Breast epithelium (tissue), 4 donors: ENCODE measurements at regions not wholly inside any gene's neighbourhood (a gene's known extent, or its start where the extent isn't known, plus 50 kb on each side); places are given as distances from the start of the nearest gene placed in this dataset.

ENCODE experiments used
- DNase-seq, 2 donors: peaks; one replicate each; pipeline ENCODE4 v3.0.0-alpha.2; 2019; ENCODE audit warnings: low spot score in 2 of 2
- H3K27ac ChIP-seq, 2 donors: fragments of 200-600 bp; sonication (generic) in 1 of 2; one replicate each; pipeline ENCODE4 v1.5.1; 2016 to 2019; ENCODE audit warnings: mild to moderate bottlenecking in 1 of 2
- H3K27me3 ChIP-seq, 2 donors: fragments of 200-600 bp; sonication (generic) in 1 of 2; one replicate each; pipeline versions ENCODE4 v1.5.1 to v1.6.0; 2017 to 2019; ENCODE audit warnings: control low read depth in 1 of 2, mild to moderate bottlenecking in 1 of 2
- H3K36me3 ChIP-seq: fragments of 200-600 bp; one replicate; pipeline ENCODE4 v1.5.1; 2019
- H3K4me1 ChIP-seq, 2 donors: fragments of 200-600 bp; sonication (generic); one replicate each; pipeline ENCODE4 v1.5.1; 2016 to 2019; ENCODE audit warnings: control low read depth in 1 of 2
- H3K4me3 ChIP-seq, 3 donors: fragments of 200-600 bp; sonication (generic); 1 replicate in 2 of 3; 2 replicates in 1 of 3; pipeline ENCODE4 v1.5.1; 2016 to 2019; ENCODE audit warnings: mild to moderate bottlenecking in 3 of 3, moderate library complexity in 2 of 3
- H3K9me3 ChIP-seq, 2 donors: fragments of 200-600 bp; sonication (generic) in 1 of 2; one replicate each; pipeline ENCODE4 v1.5.1; 2016 to 2019; ENCODE audit warnings: control low read depth in 1 of 2
- CTCF ChIP-seq, 3 donors: fragments of 450-650 bp; IDR thresholded peaks; one replicate each; pipeline ENCODE4 v1.5.1; 2016 to 2017; ENCODE audit warnings: antibody characterized with exemption in 3 of 3, mild to moderate bottlenecking in 3 of 3, moderate library complexity in 3 of 3
- POLR2A ChIP-seq: fragments of 450-650 bp; IDR thresholded peaks from one replicate; pipeline ENCODE4 v1.6.1; 2016; ENCODE audit warnings: antibody characterized with exemption, mild to moderate bottlenecking, moderate library complexity
- POLR2AphosphoS5 ChIP-seq, 3 donors: sonication (generic); formaldehyde crosslinking; IDR thresholded peaks; one replicate each; pipeline ENCODE4 v1.6.1; 2017; ENCODE audit warnings: antibody characterized with exemption in 3 of 3
- intact Hi-C: fragments of 100-400 bp; cut with DNase I; formaldehyde crosslinking; loops from one replicate; pipeline ENCODE4 v1.15.1; 2023; ENCODE audit warnings: low total_unique reads

DNA sequence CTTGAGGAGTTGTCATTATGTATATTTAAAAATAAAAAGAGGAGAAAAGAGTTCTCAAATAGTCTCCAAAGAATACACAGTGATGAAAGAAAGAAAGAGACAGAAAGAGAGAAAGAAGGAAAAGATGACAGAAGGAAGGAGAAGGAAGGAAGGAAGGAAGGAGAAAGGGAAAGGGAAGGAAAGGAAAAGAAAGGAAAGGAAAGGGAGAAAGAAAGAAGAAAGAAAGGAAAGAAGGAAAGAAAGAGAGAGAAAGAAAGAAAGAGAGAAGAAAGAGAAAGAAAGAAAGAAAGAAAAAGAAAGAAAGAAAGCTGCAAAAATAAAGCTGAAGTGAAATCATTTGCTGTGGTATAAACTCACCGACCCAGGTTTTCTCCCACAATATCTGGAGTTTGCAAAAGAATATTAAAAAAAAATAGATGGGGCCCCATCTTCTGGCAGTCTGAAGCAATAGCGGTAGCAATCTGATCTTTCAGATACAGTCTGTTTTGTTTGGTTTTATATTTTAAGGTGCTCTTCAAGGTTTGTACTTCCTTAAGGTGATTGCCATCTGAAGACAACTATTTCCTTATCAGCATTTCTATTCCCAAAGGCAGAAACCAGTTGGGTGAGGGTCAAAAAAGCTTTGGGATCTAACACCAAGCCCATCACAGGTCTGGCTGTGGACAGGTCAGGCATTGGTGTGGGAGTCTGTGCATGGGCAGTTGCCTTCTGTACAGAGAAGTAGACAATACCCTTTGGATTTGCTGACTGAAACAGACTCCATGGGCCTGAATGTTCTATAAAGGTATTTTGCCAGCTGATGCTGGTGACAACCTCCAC is 160.4 kb downstream of the CPEB2 start:
- Histone ChIP-seq H3K36me3 (no peaks in the 10 kb centered on the region), H3K27ac (no peak overlapping the region), H3K4me3 (no peak overlapping the region), H3K9me3 (no peaks in the 10 kb centered on the region), H3K27me3 (no peaks in the 10 kb centered on the region), H3K4me1 (no peaks in the 10 kb centered on the region)
- TF ChIP-seq POLR2A = no peak
- TF ChIP-seq CTCF (IDR thresholded peaks at IDR 0.05) = peak in 2 of 3 donors; percentile 22 to 23
- no peak for TF ChIP-seq POLR2AphosphoS5 (IDR thresholded peaks at IDR 0.05)
- intact Hi-C loops = no loop called here
- DNase-seq = no peak

GRCh38 chr4:15163284-15163645 is 161.0 kb downstream of the CPEB2 start:
- Histone ChIP-seq H3K4me1 (no peaks in the 10 kb centered on the region), H3K4me3 (no peak overlapping the region), H3K27me3 (no peaks in the 10 kb centered on the region), H3K36me3 (no peaks in the 10 kb centered on the region), H3K27ac (no peak overlapping the region), H3K9me3 (no peaks in the 10 kb centered on the region)
- DNase-seq = no peak
- no peak for TF ChIP-seq POLR2AphosphoS5 (IDR thresholded peaks at IDR 0.05)
- TF ChIP-seq POLR2A = no peak
- no peak for TF ChIP-seq CTCF (IDR thresholded peaks at IDR 0.05)
- intact Hi-C loops = no loop called here

- no peak for DNase-seq
- intact Hi-C loops = no loop called here
- Histone ChIP-seq H3K27me3 (no peaks in the 10 kb centered on the region), H3K4me1 (no peaks in the 10 kb centered on the region), H3K4me3 (no peak overlapping the region), H3K9me3 (no peaks in the 10 kb centered on the region), H3K36me3 (no peaks in the 10 kb centered on the region), H3K27ac (no peak overlapping the region)
- TF ChIP-seq POLR2AphosphoS5 (IDR thresholded peaks at IDR 0.05) (no peak), POLR2A (no peak), CTCF (IDR thresholded peaks at IDR 0.05) (no peak)
Measured at GRCh38 chr4:15164571-15164970, 162.3 kb downstream of the CPEB2 start.

DNA sequence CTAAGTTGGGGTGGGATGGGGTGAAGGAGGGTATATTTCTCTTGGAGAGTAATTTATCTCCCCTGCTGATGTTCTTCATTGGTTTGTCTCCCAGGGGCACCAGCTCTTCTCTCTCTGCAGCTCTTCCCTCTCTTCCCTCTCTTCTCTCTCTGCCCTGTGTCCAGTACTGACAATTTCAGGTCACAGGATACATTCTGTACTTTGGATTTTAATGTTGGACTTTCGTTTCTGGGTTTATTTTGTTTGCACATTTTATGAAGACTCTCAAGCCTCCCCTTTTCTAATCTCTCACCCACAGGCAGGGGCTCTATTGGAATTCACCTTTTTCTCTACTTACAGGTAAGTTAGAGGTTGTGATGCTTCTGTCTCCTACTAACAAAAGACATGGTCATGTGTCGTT is 165.5 kb downstream of the CPEB2 start:
- no peak for DNase-seq
- peaks cover 3 to 11% of the 10 kb centered on the region in 2 donors for H3K9me3 ChIP-seq
- intact Hi-C loops = no loop called here
- TF ChIP-seq POLR2A (no peak), POLR2AphosphoS5 (IDR thresholded peaks at IDR 0.05) (no peak), CTCF (IDR thresholded peaks at IDR 0.05) (no peak)
- no peak overlapping the region for H3K27ac ChIP-seq
- H3K36me3 ChIP-seq = no peaks in the 10 kb centered on the region
- no peaks in the 10 kb centered on the region for H3K27me3 ChIP-seq
- no peaks in the 10 kb centered on the region for H3K4me1 ChIP-seq
- no peak overlapping the region for H3K4me3 ChIP-seq

DNA sequence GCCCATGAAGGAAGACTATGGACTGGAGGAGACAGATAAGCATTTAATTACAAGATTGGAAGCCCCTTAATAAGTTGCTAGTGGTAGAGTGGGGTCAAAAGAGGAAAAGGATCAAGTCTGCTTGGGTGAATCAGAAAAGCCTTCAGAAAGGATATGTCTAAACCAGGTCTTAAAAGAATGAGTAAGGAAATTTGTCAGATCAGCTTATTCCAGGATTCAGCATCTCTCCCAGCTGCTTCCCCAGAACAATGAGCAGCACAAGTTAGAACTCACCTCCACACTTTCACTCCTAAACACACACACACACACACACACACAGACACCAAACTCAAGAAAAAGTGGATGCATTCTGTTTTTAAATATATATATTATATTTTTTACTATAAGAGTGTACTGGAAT is 166.5 kb downstream of the CPEB2 start:
- TF ChIP-seq POLR2AphosphoS5 (IDR thresholded peaks at IDR 0.05) (no peak), POLR2A (no peak), CTCF (IDR thresholded peaks at IDR 0.05) (no peak)
- no peak for DNase-seq
- Histone ChIP-seq H3K27me3 (no peaks in the 10 kb centered on the region), H3K27ac (no peak overlapping the region), H3K9me3 (peaks cover 3 to 13% of the 10 kb centered on the region in 2 donors), H3K4me3 (no peak overlapping the region), H3K36me3 (no peaks in the 10 kb centered on the region), H3K4me1 (no peaks in the 10 kb centered on the region)
- intact Hi-C loops = no loop called here
